ENCODE measurements at regions not wholly inside any gene's neighbourhood (a gene's known extent, or its start where the extent isn't known, plus 50 kb on each side); places are given as distances from the start of the nearest gene placed in this dataset.

DNA sequence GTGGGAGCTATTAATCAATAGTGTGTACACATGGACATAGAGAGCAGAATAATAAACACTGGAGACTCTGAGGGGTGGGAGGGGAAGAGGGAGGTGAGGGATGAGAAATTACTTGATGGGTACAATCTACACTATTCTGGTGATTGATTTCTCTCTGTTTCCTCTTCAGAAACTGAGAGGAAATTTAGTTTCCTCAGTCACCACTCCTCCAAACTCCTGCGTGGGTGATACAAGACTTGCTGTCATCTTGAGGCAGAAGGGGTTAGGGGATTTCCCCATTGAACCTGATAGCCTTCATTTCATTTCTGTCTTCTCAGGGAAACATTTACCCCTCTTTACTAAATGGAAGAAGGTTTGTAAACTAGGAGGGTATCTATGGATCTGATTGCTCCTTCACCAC is 84.3 kb upstream of the ESR1 start:
- Histone ChIP-seq H3K9me3 (ENCODE audit: insufficient read depth, low read depth, low read length) (no peaks in the 10 kb centered on the region), H3K4me2 (ENCODE audit: low read depth, low read length, poor library complexity, severe bottlenecking) (peak overlapping the region; percentile 32)
- TF ChIP-seq EZH2phosphoT487 (IDR thresholded peaks at IDR 0.05; ENCODE audit: borderline replicate concordance), result no peak
- TF ChIP-seq, protein P1, sequence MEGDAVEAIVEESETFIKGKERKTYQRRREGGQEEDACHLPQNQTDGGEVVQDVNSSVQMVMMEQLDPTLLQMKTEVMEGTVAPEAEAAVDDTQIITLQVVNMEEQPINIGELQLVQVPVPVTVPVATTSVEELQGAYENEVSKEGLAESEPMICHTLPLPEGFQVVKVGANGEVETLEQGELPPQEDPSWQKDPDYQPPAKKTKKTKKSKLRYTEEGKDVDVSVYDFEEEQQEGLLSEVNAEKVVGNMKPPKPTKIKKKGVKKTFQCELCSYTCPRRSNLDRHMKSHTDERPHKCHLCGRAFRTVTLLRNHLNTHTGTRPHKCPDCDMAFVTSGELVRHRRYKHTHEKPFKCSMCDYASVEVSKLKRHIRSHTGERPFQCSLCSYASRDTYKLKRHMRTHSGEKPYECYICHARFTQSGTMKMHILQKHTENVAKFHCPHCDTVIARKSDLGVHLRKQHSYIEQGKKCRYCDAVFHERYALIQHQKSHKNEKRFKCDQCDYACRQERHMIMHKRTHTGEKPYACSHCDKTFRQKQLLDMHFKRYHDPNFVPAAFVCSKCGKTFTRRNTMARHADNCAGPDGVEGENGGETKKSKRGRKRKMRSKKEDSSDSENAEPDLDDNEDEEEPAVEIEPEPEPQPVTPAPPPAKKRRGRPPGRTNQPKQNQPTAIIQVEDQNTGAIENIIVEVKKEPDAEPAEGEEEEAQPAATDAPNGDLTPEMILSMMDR (conservative IDR thresholded peaks at IDR 0.05; ENCODE audit: low read length), result no peak

DNA sequence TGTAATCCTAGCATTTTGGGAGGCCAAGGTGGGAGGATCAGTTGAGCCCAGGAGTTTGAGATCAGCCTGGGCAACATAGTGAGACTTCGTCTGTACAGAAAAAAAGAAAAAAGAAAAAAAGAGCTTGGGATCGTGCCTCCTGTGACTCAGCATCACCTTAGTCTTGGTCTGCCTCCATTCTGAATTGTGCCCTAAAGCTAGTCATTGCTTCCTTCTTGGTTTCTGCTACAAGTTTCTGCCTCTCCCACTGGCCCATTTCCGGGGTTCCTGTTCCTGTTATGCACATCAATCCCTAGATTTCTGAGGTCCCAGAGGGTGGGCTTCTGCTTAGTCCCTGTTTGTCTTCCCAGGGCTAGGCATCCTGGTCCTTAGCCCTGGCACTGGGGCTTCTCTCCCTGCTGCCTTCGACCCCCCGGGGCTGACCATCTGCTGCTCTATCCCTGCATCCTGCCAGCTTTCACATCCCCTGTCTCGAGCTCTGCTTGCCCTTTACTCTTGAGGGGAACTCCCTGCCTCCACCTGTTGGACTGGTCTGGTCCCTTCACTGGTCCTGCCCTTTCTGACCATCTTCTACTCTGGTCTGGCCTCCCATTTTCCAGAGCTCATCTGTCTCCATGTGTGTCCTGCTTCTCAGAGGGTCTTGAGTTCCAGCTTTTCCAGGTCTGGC is 77.5 kb upstream of the ESR1 start:
- TF ChIP-seq, protein P1 (conservative IDR thresholded peaks at IDR 0.05; ENCODE audit: low read length), result no peak
- TF ChIP-seq EZH2phosphoT487 (IDR thresholded peaks at IDR 0.05; ENCODE audit: borderline replicate concordance), result no peak
- H4K20me1 ChIP-seq (ENCODE audit: insufficient read depth, low read length, poor library complexity, severe bottlenecking), result no peaks in the 10 kb centered on the region
- H3K79me2 ChIP-seq (ENCODE audit: insufficient read depth, low read length), result no peaks in the 10 kb centered on the region
- H3K4me1 ChIP-seq (ENCODE audit: insufficient read depth, low read length, poor library complexity, severe bottlenecking), result peaks cover 25% of the 10 kb centered on the region
- 0 out of 2 replicates have a peak, but pooled peaks cover 4% of the 10 kb centered on the region for H3K9me3 ChIP-seq (ENCODE audit: insufficient read depth, low read depth, low read length)
- no peaks in the 10 kb centered on the region for H3K36me3 ChIP-seq (ENCODE audit: insufficient read depth, low read length)
- no peak overlapping the region for H2AFZ ChIP-seq (ENCODE audit: low read length)
- H3K4me3 ChIP-seq (ENCODE audit: low read length, poor library complexity, severe bottlenecking), result no peak overlapping the region
- no peaks in the 10 kb centered on the region for H3K27me3 ChIP-seq (ENCODE audit: insufficient read depth, low read length, poor library complexity, severe bottlenecking)
- H3F3A ChIP-seq (ENCODE audit: low read depth), result peaks cover 4% of the 10 kb centered on the region; the same call in 1 of the 2 replicates
- no peak overlapping the region for H3K9ac ChIP-seq (ENCODE audit: low read depth, low read length, poor library complexity, severe bottlenecking)
- no peaks in the 10 kb centered on the region for H3K9me2 ChIP-seq (replicated peaks; ENCODE audit: low read depth, low read length)
- H3K4me2 ChIP-seq (ENCODE audit: low read depth, low read length, poor library complexity, severe bottlenecking), result no peak overlapping the region

More for the DNA sequence above, 84.3 kb upstream of the ESR1 start:
- H3K4me1 ChIP-seq (ENCODE audit: insufficient read depth, low read length, poor library complexity, severe bottlenecking), result peaks cover 44% of the 10 kb centered on the region
- H3K4me3 ChIP-seq (ENCODE audit: low read length, poor library complexity, severe bottlenecking), result no peak overlapping the region
- H4K20me1 ChIP-seq (ENCODE audit: insufficient read depth, low read length, poor library complexity, severe bottlenecking), result no peaks in the 10 kb centered on the region
- H3K27me3 ChIP-seq (ENCODE audit: insufficient read depth, low read length, poor library complexity, severe bottlenecking), result no peaks in the 10 kb centered on the region
- no peak overlapping the region for H3K9ac ChIP-seq (ENCODE audit: low read depth, low read length, poor library complexity, severe bottlenecking)
- peaks cover 4% of the 10 kb centered on the region; the same call in 1 of the 2 replicates for H3F3A ChIP-seq (ENCODE audit: low read depth)
- no peaks in the 10 kb centered on the region for H3K36me3 ChIP-seq (ENCODE audit: insufficient read depth, low read length)
- no peaks in the 10 kb centered on the region for H3K9me2 ChIP-seq (replicated peaks; ENCODE audit: low read depth, low read length)
- H2AFZ ChIP-seq (ENCODE audit: low read length), result 0 out of 2 replicates have a peak overlapping the region, but pooled peaks have one; percentile 1
- no peaks in the 10 kb centered on the region for H3K79me2 ChIP-seq (ENCODE audit: insufficient read depth, low read length)

DNA sequence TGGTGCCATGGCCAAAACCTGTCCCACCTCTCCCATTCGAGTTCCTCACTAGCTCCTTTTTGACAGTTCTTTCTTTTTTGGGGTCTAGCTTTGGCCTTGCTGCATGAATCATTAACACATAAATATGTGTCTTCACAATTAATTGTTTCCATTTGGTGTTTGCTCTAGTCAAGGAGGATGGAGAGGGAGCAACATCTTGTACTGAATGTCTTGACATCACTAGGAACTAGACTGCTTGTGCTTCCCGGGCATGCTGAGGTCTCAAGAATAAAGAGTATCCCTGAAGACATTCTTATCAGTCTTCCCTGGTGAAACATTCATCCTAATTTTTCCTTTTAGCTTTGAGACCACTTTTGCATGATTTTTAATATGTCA is 77.0 kb upstream of the ESR1 start:
- Histone ChIP-seq H3K79me2 (ENCODE audit: insufficient read depth, low read length) (no peaks in the 10 kb centered on the region), H3K4me1 (ENCODE audit: insufficient read depth, low read length, poor library complexity, severe bottlenecking) (peaks cover 20% of the 10 kb centered on the region), H3K36me3 (ENCODE audit: insufficient read depth, low read length) (no peaks in the 10 kb centered on the region), H3K9ac (ENCODE audit: low read depth, low read length, poor library complexity, severe bottlenecking) (no peak overlapping the region), H3K9me3 (ENCODE audit: insufficient read depth, low read depth, low read length) (0 out of 2 replicates have a peak, but pooled peaks cover 4% of the 10 kb centered on the region), H3F3A (ENCODE audit: low read depth) (peaks cover 2% of the 10 kb centered on the region; the same call in 1 of the 2 replicates), H3K9me2 (replicated peaks; ENCODE audit: low read depth, low read length) (no peaks in the 10 kb centered on the region), H3K4me3 (ENCODE audit: low read length, poor library complexity, severe bottlenecking) (no peak overlapping the region), H2AFZ (ENCODE audit: low read length) (no peak overlapping the region), H3K4me2 (ENCODE audit: low read depth, low read length, poor library complexity, severe bottlenecking) (no peak overlapping the region), H4K20me1 (ENCODE audit: insufficient read depth, low read length, poor library complexity, severe bottlenecking) (no peaks in the 10 kb centered on the region), H3K27me3 (ENCODE audit: insufficient read depth, low read length, poor library complexity, severe bottlenecking) (no peaks in the 10 kb centered on the region)
- TF ChIP-seq, protein P1 (conservative IDR thresholded peaks at IDR 0.05; ENCODE audit: low read length), result no peak
- TF ChIP-seq EZH2phosphoT487 (IDR thresholded peaks at IDR 0.05; ENCODE audit: borderline replicate concordance), result no peak

All from Loucy (cell line).